Body of pancreas (tissue), 4 donors: ENCODE measurements at regions not wholly inside any gene's neighbourhood (a gene's known extent, or its start where the extent isn't known, plus 50 kb on each side); places are given as distances from the start of the nearest gene placed in this dataset.

ENCODE experiments used
- ATAC-seq: fragments of 150-250 bp; one replicate; pipeline ENCODE4 v1.9.1; 2016
- DNase-seq, 4 donors: peaks; one replicate each; pipeline ENCODE4 v3.0.0-alpha.2; 2019
- H3K27ac ChIP-seq, 4 donors: fragments of 200-600 bp; sonication (generic); 1 replicate in 3 of 4; 2 replicates in 1 of 4; pipeline versions ENCODE4 v1.5.1 to v1.6.1; 2016 to 2019; ENCODE audit warnings: mild to moderate bottlenecking in 1 of 4, mixed read lengths in 1 of 4, moderate library complexity in 1 of 4
- H3K27me3 ChIP-seq, 2 donors: fragments of 200-600 bp; sonication (generic); one replicate each; pipeline ENCODE4 v1.6.0; 2016; ENCODE audit warnings: mild to moderate bottlenecking in 1 of 2
- H3K36me3 ChIP-seq, 2 donors: fragments of 200-600 bp; sonication (generic); replicated peaks in 1 of 2; 2 replicates each; pipeline ENCODE4 v1.5.1; 2016; ENCODE audit warnings: low read depth in 2 of 2; ENCODE audit not compliant: insufficient read depth in 1 of 2
- H3K4me1 ChIP-seq: fragments of 200-600 bp; sonication (generic); one replicate; pipeline ENCODE4 v1.6.0; 2016
- H3K4me3 ChIP-seq, 2 donors: fragments of 200-600 bp; sonication (generic); 1 replicate in 1 of 2; 2 replicates in 1 of 2; pipeline ENCODE4 v1.5.1; 2016 to 2019
- H3K9me3 ChIP-seq, 3 donors: fragments of 200-600 bp; sonication (generic); 1 replicate in 2 of 3; 2 replicates in 1 of 3; pipeline ENCODE4 v1.5.1; 2016
- POLR2A ChIP-seq, 3 donors: fragments of 450-650 bp; IDR thresholded peaks; one replicate each; pipeline ENCODE4 v1.6.1; 2016; ENCODE audit warnings: antibody characterized with exemption in 3 of 3, mild to moderate bottlenecking in 2 of 3
- WGBS, 2 donors: methylation state at CpG; one replicate each; pipeline ENCODE4 v1.1.5; 2017; 5-methylcytosine and 5-hydroxymethylcytosine counted together
- intact Hi-C: fragments of 100-400 bp; cut with DNase I; formaldehyde crosslinking; loops from one replicate; pipeline ENCODE4 v1.15.1; 2023
- TF ChIP-seq, protein P1 (sequence below), 7 experiments: fragments of 450-650 bp in 4 of 7; fragments of 200-600 bp in 3 of 7; sonication (generic) in 3 of 7; IDR thresholded peaks; one replicate each; pipeline ENCODE4 v1.5.1; 2016 to 2019; ENCODE audit warnings: antibody characterized with exemption in 7 of 7

- H3K4me1 ChIP-seq, result no peaks in the 10 kb centered on the region
- 64 to 76% methylated on average over 8 of the region's 8 CpGs for WGBS, 2 donors
- H3K27me3 ChIP-seq, result no peaks in the 10 kb centered on the region
- no peak overlapping the region for H3K27ac ChIP-seq
- no peaks in the 10 kb centered on the region for H3K36me3 ChIP-seq
- no peaks in the 10 kb centered on the region for H3K9me3 ChIP-seq
- H3K4me3 ChIP-seq, result no peak overlapping the region
- TF ChIP-seq, protein P1, sequence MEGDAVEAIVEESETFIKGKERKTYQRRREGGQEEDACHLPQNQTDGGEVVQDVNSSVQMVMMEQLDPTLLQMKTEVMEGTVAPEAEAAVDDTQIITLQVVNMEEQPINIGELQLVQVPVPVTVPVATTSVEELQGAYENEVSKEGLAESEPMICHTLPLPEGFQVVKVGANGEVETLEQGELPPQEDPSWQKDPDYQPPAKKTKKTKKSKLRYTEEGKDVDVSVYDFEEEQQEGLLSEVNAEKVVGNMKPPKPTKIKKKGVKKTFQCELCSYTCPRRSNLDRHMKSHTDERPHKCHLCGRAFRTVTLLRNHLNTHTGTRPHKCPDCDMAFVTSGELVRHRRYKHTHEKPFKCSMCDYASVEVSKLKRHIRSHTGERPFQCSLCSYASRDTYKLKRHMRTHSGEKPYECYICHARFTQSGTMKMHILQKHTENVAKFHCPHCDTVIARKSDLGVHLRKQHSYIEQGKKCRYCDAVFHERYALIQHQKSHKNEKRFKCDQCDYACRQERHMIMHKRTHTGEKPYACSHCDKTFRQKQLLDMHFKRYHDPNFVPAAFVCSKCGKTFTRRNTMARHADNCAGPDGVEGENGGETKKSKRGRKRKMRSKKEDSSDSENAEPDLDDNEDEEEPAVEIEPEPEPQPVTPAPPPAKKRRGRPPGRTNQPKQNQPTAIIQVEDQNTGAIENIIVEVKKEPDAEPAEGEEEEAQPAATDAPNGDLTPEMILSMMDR (IDR thresholded peaks at IDR 0.05), result no peak
- TF ChIP-seq POLR2A (IDR thresholded peaks at IDR 0.05), result no peak
- ATAC-seq (no peak), DNase-seq (no peak)
- intact Hi-C loops, result no loop called here
These were observed 476.9 kb upstream of the PROK2 start for GRCh38 chr3:72261566-72262564.

DNA sequence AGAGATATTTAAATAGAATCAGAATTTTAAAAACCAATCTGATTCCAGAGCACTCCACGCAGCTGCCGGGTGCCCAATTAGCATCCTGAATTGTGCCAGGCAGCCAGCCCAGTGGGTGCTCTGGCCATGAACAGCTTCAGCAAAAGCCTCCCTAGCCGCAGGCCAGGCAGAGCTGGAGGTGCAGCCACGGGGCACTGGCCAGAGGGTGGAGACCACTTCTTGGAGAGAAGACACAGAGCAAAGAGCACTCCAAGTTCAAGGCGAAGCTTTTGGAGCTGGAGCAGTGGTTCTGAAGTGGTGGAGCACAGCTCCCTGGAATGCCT is 475.6 kb upstream of the PROK2 start:
- Histone ChIP-seq H3K4me1 (peaks cover 10% of the 10 kb centered on the region), H3K4me3 (no peak overlapping the region), H3K9me3 (no peaks in the 10 kb centered on the region), H3K27ac (no peak overlapping the region), H3K27me3 (no peaks in the 10 kb centered on the region), H3K36me3 (no peaks in the 10 kb centered on the region)
- TF ChIP-seq, protein P1 (IDR thresholded peaks at IDR 0.05), result no peak
- no peak for TF ChIP-seq POLR2A (IDR thresholded peaks at IDR 0.05)
- WGBS, 2 donors, result 88 to 91% methylated on average over 5 of the region's 5 CpGs
- intact Hi-C loops, result no loop called here
- DNase-seq (no peak), ATAC-seq (no peak)

- WGBS, 2 donors, result 87 to 91% methylated on average over 7 of the region's 7 CpGs
- no peak for ATAC-seq
- Histone ChIP-seq H3K36me3 (no peaks in the 10 kb centered on the region), H3K4me1 (peaks cover 16% of the 10 kb centered on the region), H3K27ac (no peak overlapping the region), H3K9me3 (no peaks in the 10 kb centered on the region), H3K4me3 (no peak overlapping the region), H3K27me3 (no peaks in the 10 kb centered on the region)
- TF ChIP-seq POLR2A (IDR thresholded peaks at IDR 0.05), result no peak
- TF ChIP-seq, protein P1 (IDR thresholded peaks at IDR 0.05), result no peak
- intact Hi-C loops, result no loop called here
- DNase-seq, result no peak
These were observed 475.0 kb upstream of the PROK2 start for GRCh38 chr3:72259755-72260587.

GRCh38 chr3:72258361-72259141 is 473.6 kb upstream of the PROK2 start:
- no peak for TF ChIP-seq POLR2A (IDR thresholded peaks at IDR 0.05)
- Histone ChIP-seq H3K36me3 (no peaks in the 10 kb centered on the region), H3K27me3 (no peaks in the 10 kb centered on the region), H3K4me1 (peaks cover 18% of the 10 kb centered on the region), H3K27ac (no peak overlapping the region), H3K4me3 (no peak overlapping the region), H3K9me3 (no peaks in the 10 kb centered on the region)
- ATAC-seq (no peak), DNase-seq (no peak)
- intact Hi-C loops, result no loop called here
- WGBS, 2 donors, result 54 to 74% methylated on average over 13 to 17 of the region's 17 CpGs

DNA sequence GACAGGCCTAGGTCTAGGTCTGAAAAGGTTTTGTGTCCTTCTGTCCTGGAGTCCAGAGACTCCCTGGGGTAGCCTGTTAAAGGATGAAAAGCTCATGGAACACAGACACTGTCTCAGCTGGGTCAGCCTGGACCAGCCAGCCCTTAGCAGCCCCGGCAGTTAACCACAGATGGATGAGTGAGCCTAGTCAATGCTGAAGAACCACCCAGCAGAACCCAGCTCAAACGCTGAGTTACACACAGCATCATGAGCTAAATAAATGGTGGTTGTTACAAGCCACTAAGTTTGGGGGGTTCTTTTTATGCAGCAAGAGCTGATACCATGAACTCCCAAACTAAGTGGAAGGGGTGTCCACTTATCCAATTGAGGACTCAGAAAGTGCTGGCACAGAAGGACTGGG is 472.8 kb upstream of the PROK2 start:
- Histone ChIP-seq H3K4me1 (peaks cover 18% of the 10 kb centered on the region), H3K27me3 (no peaks in the 10 kb centered on the region), H3K9me3 (no peaks in the 10 kb centered on the region), H3K27ac (no peak overlapping the region), H3K4me3 (no peak overlapping the region), H3K36me3 (no peaks in the 10 kb centered on the region)
- intact Hi-C loops, result no loop called here
- DNase-seq (no peak), ATAC-seq (no peak)
- WGBS, 2 donors, result 83 to 92% methylated on average over 2 of the region's 2 CpGs
- TF ChIP-seq, protein P1 (IDR thresholded peaks at IDR 0.05), result no peak
